ENCODE measurements at regions not wholly inside any gene's neighbourhood (a gene's known extent, or its start where the extent isn't known, plus 50 kb on each side); places are given as distances from the start of the nearest gene placed in this dataset.

- H3K9me3 Mint-ChIP-seq = peaks cover 3 to 14% (median 13%) of the 10 kb centered on the region in 5 donors
- H3K27me3 ChIP-seq (ENCODE audit: insufficient read depth, low read length, poor library complexity, severe bottlenecking) = no peaks in the 10 kb centered on the region
- H3K4me1 Mint-ChIP-seq = no peaks in the 10 kb centered on the region
- no peak for DNase-seq
- H3K36me3 Mint-ChIP-seq = peaks cover 0 to 4% (median 0%) of the 10 kb centered on the region in 3 donors
- H3K27ac Mint-ChIP-seq = no peak overlapping the region
- H3K36me3 ChIP-seq (ENCODE audit: insufficient read depth, low read length) = no peaks in the 10 kb centered on the region
- H3K4me3 ChIP-seq (ENCODE audit: low read length) = no peak overlapping the region
- H3K27me3 Mint-ChIP-seq = no peaks in the 10 kb centered on the region
- no peaks in the 10 kb centered on the region for H3K4me1 ChIP-seq (ENCODE audit: insufficient read depth, low read length)
- POLR2A ChIA-PET = no interaction called here
- no peak overlapping the region for H3K27ac ChIP-seq (ENCODE audit: low read depth, low read length)
- H3K4me3 Mint-ChIP-seq = no peak overlapping the region
- CTCF ChIA-PET = no interaction called here
- no peaks in the 10 kb centered on the region for H3K9me3 ChIP-seq (ENCODE audit: low read length)
Measured at GRCh38 chr4:60800701-60801100, 399.4 kb upstream of the ADGRL3 start.

- H3K4me1 Mint-ChIP-seq = no peaks in the 10 kb centered on the region
- no peaks in the 10 kb centered on the region for H3K9me3 ChIP-seq (ENCODE audit: low read length)
- H3K27ac ChIP-seq (ENCODE audit: low read depth, low read length) = no peak overlapping the region
- H3K27me3 Mint-ChIP-seq = no peaks in the 10 kb centered on the region
- peaks cover 8 to 13% (median 10%) of the 10 kb centered on the region in 5 donors for H3K9me3 Mint-ChIP-seq
- H3K36me3 ChIP-seq (ENCODE audit: insufficient read depth, low read length) = no peaks in the 10 kb centered on the region
- POLR2A ChIA-PET = no interaction called here
- no peaks in the 10 kb centered on the region for H3K4me1 ChIP-seq (ENCODE audit: insufficient read depth, low read length)
- DNase-seq = no peak
- no peak overlapping the region for H3K4me3 Mint-ChIP-seq
- no peak overlapping the region for H3K4me3 ChIP-seq (ENCODE audit: low read length)
- no peaks in the 10 kb centered on the region for H3K27me3 ChIP-seq (ENCODE audit: insufficient read depth, low read length, poor library complexity, severe bottlenecking)
- no peaks in the 10 kb centered on the region for H3K36me3 Mint-ChIP-seq
- CTCF ChIA-PET = no interaction called here
- H3K27ac Mint-ChIP-seq = no peak overlapping the region
Measured at GRCh38 chr4:60805500-60806313, 394.4 kb upstream of the ADGRL3 start.

DNA sequence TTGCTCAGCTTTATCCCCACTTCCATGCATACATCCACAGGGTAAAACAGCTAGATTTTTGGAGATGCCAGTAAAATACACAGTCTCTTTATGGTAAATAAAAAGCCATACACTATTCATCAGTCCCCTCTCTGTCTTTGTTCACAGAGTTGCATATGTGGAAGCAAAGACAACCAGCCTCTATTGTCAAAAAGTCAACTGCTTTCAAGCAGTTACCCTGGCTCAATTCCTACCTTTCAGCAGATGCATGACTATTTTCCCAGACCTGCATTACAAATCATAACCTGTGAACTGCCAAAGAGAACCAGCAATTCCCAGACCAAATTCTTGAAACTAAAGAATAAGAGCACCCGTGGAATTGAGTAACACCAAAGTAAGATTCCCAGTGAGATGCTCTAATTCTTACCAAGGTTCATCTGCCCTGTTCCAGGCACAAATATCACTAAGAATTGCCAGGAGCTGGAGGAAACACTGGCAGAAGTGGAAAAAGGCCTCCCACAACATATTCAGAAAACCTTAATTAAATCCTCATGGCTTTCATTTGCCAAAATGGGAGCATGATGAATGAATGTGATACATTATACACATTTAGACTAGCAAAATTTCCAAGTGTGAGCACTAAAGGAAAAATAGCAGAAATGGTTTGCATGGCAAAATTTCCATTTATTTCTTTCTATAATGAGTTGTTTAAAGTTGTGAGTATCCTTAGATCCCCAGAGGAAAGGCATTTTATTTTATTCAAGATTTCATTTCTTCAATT lies 391.2 kb upstream of the ADGRL3 start:
- ChIA-PET CTCF (no interaction called here), POLR2A (no interaction called here)
- Histone ChIP-seq H3K4me1 (ENCODE audit: insufficient read depth, low read length) (no peaks in the 10 kb centered on the region), H3K9me3 (ENCODE audit: low read length) (no peaks in the 10 kb centered on the region), H3K4me3 (ENCODE audit: low read length) (no peak overlapping the region), H3K36me3 (ENCODE audit: insufficient read depth, low read length) (no peaks in the 10 kb centered on the region), H3K27ac (ENCODE audit: low read depth, low read length) (no peak overlapping the region), H3K27me3 (ENCODE audit: insufficient read depth, low read length, poor library complexity, severe bottlenecking) (no peaks in the 10 kb centered on the region)
- Mint-ChIP-seq H3K27ac (no peak overlapping the region), H3K36me3 (no peaks in the 10 kb centered on the region), H3K27me3 (no peaks in the 10 kb centered on the region), H3K4me3 (no peak overlapping the region), H3K4me1 (no peaks in the 10 kb centered on the region), H3K9me3 (peaks cover 8 to 21% (median 12%) of the 10 kb centered on the region in 5 donors)
- no peak for DNase-seq

DNA sequence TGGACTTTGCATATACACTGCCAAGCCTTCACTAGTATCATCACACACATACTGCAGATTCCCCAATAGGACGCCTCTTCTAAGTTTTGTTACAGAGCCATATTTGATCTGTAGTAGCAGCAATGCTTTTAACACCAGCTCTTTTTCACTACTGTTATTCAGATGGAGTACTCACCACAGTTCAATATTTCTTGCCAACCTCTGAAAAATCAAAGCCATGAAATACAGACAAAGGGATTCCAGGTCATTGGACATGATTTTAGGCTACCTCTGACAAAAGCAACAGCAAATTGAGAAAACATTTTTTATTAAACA lies 390.7 kb upstream of the ADGRL3 start:
- no peak for DNase-seq
- Mint-ChIP-seq H3K4me3 (no peak overlapping the region), H3K36me3 (no peaks in the 10 kb centered on the region), H3K4me1 (no peaks in the 10 kb centered on the region), H3K27me3 (no peaks in the 10 kb centered on the region), H3K27ac (no peak overlapping the region), H3K9me3 (peaks cover 6 to 20% (median 12%) of the 10 kb centered on the region in 5 donors)
- ChIA-PET CTCF (no interaction called here), POLR2A (no interaction called here)
- H3K4me3 ChIP-seq (ENCODE audit: low read length) = no peak overlapping the region
- no peaks in the 10 kb centered on the region for H3K27me3 ChIP-seq (ENCODE audit: insufficient read depth, low read length, poor library complexity, severe bottlenecking)
- no peaks in the 10 kb centered on the region for H3K4me1 ChIP-seq (ENCODE audit: insufficient read depth, low read length)
- no peak overlapping the region for H3K27ac ChIP-seq (ENCODE audit: low read depth, low read length)
- H3K36me3 ChIP-seq (ENCODE audit: insufficient read depth, low read length) = no peaks in the 10 kb centered on the region
- no peaks in the 10 kb centered on the region for H3K9me3 ChIP-seq (ENCODE audit: low read length)

DNA sequence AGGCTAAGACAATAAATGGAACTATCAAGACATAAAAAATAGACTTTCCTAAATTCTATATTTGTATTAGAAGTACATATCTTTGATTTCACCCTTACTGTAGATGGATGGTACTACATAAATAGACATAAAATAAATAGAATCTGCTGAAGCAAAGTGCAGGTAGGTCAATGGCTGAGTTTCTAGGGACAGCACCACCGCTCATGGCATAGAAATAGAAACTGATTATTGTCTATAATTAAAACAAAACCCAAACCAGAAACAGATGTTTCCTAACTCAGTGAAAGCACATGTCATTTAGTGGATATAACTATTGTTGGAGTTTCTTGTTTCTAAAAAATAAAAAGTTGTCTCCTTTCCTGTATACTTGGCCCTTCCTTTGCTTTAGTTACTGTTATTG lies 387.3 kb upstream of the ADGRL3 start:
- DNase-seq = no peak
- Histone ChIP-seq H3K4me1 (ENCODE audit: insufficient read depth, low read length) (no peaks in the 10 kb centered on the region), H3K9me3 (ENCODE audit: low read length) (no peaks in the 10 kb centered on the region), H3K36me3 (ENCODE audit: insufficient read depth, low read length) (no peaks in the 10 kb centered on the region), H3K27ac (ENCODE audit: low read depth, low read length) (no peak overlapping the region), H3K4me3 (ENCODE audit: low read length) (no peak overlapping the region), H3K27me3 (ENCODE audit: insufficient read depth, low read length, poor library complexity, severe bottlenecking) (no peaks in the 10 kb centered on the region)
- peaks cover 6 to 18% (median 8%) of the 10 kb centered on the region in 5 donors for H3K9me3 Mint-ChIP-seq
- H3K27me3 Mint-ChIP-seq = no peaks in the 10 kb centered on the region
- H3K27ac Mint-ChIP-seq = no peak overlapping the region
- CTCF ChIA-PET = no interaction called here
- no peaks in the 10 kb centered on the region for H3K4me1 Mint-ChIP-seq
- POLR2A ChIA-PET = no interaction called here
- H3K4me3 Mint-ChIP-seq = no peak overlapping the region
- H3K36me3 Mint-ChIP-seq = no peaks in the 10 kb centered on the region

DNA sequence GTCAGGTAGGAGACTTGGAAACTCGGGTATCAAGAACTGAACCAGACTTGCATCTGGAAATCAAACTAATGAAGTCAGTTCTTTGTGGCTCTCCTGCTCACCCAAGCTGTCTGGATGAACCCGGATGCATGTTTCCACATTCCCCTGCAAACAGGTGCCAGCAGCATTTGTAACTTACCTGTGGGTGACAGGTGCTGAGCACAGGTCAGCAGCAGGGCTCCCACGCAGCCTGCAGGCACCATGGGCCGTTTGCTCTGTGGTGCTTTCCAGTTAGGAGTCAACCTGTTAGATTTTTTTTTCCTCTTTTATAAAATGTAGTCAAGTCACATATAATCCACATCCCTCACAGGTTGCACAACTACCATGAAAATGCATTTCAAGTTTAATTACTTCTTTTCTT lies 385.6 kb upstream of the ADGRL3 start:
- Mint-ChIP-seq H3K27me3 (no peaks in the 10 kb centered on the region), H3K4me1 (no peaks in the 10 kb centered on the region), H3K36me3 (no peaks in the 10 kb centered on the region), H3K27ac (no peak overlapping the region), H3K9me3 (peaks cover 1 to 18% (median 8%) of the 10 kb centered on the region in 5 donors), H3K4me3 (no peak overlapping the region)
- no peaks in the 10 kb centered on the region for H3K36me3 ChIP-seq (ENCODE audit: insufficient read depth, low read length)
- no peak overlapping the region for H3K27ac ChIP-seq (ENCODE audit: low read depth, low read length)
- no peaks in the 10 kb centered on the region for H3K9me3 ChIP-seq (ENCODE audit: low read length)
- CTCF ChIA-PET = no interaction called here
- no peaks in the 10 kb centered on the region for H3K4me1 ChIP-seq (ENCODE audit: insufficient read depth, low read length)
- POLR2A ChIA-PET = no interaction called here
- DNase-seq = no peak
- H3K4me3 ChIP-seq (ENCODE audit: low read length) = no peak overlapping the region
- H3K27me3 ChIP-seq (ENCODE audit: insufficient read depth, low read length, poor library complexity, severe bottlenecking) = no peaks in the 10 kb centered on the region

- no peak for DNase-seq
- no peaks in the 10 kb centered on the region for H3K36me3 Mint-ChIP-seq
- H3K36me3 ChIP-seq (ENCODE audit: insufficient read depth, low read length) = no peaks in the 10 kb centered on the region
- no peaks in the 10 kb centered on the region for H3K4me1 ChIP-seq (ENCODE audit: insufficient read depth, low read length)
- H3K27me3 ChIP-seq (ENCODE audit: insufficient read depth, low read length, poor library complexity, severe bottlenecking) = no peaks in the 10 kb centered on the region
- no peak overlapping the region for H3K4me3 Mint-ChIP-seq
- CTCF ChIA-PET = no interaction called here
- POLR2A ChIA-PET = no interaction called here
- no peak overlapping the region for H3K27ac Mint-ChIP-seq
- H3K9me3 Mint-ChIP-seq = peaks cover 0 to 22% (median 10%) of the 10 kb centered on the region in 5 donors
- H3K27ac ChIP-seq (ENCODE audit: low read depth, low read length) = no peak overlapping the region
- H3K4me3 ChIP-seq (ENCODE audit: low read length) = no peak overlapping the region
- H3K9me3 ChIP-seq (ENCODE audit: low read length) = no peaks in the 10 kb centered on the region
- no peaks in the 10 kb centered on the region for H3K4me1 Mint-ChIP-seq
- no peaks in the 10 kb centered on the region for H3K27me3 Mint-ChIP-seq
Measured at GRCh38 chr4:60817609-60818008, 382.5 kb upstream of the ADGRL3 start.

DNA sequence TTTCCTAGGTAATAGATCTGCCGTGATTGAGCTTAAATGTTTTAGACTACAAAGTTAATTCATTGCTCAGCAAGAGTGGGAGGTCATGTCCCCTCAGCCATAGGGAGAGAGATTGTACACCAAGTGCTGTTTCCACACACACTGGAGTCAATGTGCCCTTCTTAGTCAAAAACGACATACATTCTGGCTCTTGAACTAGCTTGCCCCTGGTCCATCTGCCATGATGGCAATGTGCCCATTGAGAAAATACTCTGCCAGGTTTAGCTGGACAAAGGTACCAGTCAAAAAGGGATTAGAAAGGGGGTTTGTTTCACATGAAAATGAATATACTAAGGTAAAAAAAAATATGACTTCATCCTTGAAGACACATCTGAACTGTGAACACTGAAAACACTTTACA lies 377.1 kb upstream of the ADGRL3 start:
- Mint-ChIP-seq H3K4me1 (no peaks in the 10 kb centered on the region), H3K27me3 (no peaks in the 10 kb centered on the region), H3K4me3 (no peak overlapping the region), H3K36me3 (no peaks in the 10 kb centered on the region), H3K27ac (no peak overlapping the region), H3K9me3 (peaks cover 4 to 23% (median 11%) of the 10 kb centered on the region in 5 donors)
- no peaks in the 10 kb centered on the region for H3K4me1 ChIP-seq (ENCODE audit: insufficient read depth, low read length)
- no peak for DNase-seq
- H3K27me3 ChIP-seq (ENCODE audit: insufficient read depth, low read length, poor library complexity, severe bottlenecking) = no peaks in the 10 kb centered on the region
- H3K27ac ChIP-seq (ENCODE audit: low read depth, low read length) = no peak overlapping the region
- POLR2A ChIA-PET = no interaction called here
- no peak overlapping the region for H3K4me3 ChIP-seq (ENCODE audit: low read length)
- H3K9me3 ChIP-seq (ENCODE audit: low read length) = no peaks in the 10 kb centered on the region
- CTCF ChIA-PET = no interaction called here
- H3K36me3 ChIP-seq (ENCODE audit: insufficient read depth, low read length) = no peaks in the 10 kb centered on the region

Data from CD8-positive, alpha-beta memory T cell (primary cell).